ENCODE measurements at regions not wholly inside any gene's neighbourhood (a gene's known extent, or its start where the extent isn't known, plus 50 kb on each side); places are given as distances from the start of the nearest gene placed in this dataset.

DNA sequence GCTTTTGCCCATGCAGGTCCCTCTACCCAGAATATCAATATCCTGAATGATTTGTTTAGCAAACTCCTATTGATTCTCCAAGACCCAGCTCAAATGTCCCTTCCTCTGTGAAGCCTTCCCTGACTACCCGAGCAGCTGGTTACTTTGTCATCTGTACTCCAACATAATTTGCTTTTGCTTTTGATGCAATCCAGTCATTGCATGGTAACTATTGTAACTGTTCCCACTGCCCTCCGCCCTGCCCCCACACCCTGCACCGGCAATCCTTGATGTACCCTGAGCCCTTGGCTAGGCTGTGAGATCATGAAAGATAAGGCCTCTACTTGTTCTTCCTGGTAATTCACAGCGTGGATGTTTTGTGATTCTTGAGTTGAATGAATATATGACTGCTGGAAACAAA is 119.9 kb upstream of the BOD1 start:
- no peak for TF ChIP-seq POLR2A (IDR thresholded peaks at IDR 0.05)
- no peak for TF ChIP-seq EP300 (IDR thresholded peaks at IDR 0.05)
